ENCODE measurements at regions not wholly inside any gene's neighbourhood (a gene's known extent, or its start where the extent isn't known, plus 50 kb on each side); places are given as distances from the start of the nearest gene placed in this dataset.

- TF ChIP-seq, protein P1, sequence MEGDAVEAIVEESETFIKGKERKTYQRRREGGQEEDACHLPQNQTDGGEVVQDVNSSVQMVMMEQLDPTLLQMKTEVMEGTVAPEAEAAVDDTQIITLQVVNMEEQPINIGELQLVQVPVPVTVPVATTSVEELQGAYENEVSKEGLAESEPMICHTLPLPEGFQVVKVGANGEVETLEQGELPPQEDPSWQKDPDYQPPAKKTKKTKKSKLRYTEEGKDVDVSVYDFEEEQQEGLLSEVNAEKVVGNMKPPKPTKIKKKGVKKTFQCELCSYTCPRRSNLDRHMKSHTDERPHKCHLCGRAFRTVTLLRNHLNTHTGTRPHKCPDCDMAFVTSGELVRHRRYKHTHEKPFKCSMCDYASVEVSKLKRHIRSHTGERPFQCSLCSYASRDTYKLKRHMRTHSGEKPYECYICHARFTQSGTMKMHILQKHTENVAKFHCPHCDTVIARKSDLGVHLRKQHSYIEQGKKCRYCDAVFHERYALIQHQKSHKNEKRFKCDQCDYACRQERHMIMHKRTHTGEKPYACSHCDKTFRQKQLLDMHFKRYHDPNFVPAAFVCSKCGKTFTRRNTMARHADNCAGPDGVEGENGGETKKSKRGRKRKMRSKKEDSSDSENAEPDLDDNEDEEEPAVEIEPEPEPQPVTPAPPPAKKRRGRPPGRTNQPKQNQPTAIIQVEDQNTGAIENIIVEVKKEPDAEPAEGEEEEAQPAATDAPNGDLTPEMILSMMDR (IDR thresholded peaks at IDR 0.05) = no peak
- no peak for TF ChIP-seq POLR2A (IDR thresholded peaks at IDR 0.05)
These were observed 65.4 kb downstream of the UTRN start for GRCh38 chr6:144350528-144350880.

Measured in suprapubic skin (tissue), 3 donors.